ENCODE measurements at regions not wholly inside any gene's neighbourhood (a gene's known extent, or its start where the extent isn't known, plus 50 kb on each side); places are given as distances from the start of the nearest gene placed in this dataset.

- no peak overlapping the region for H3K4me3 ChIP-seq (ENCODE audit: low read depth in 1 of 5, low read length in 5 of 5)
- no peaks in the 10 kb centered on the region for H3K4me1 ChIP-seq (ENCODE audit: control insufficient read depth in 5 of 5, insufficient read depth in 5 of 5, low read length in 5 of 5)
- H3K27ac ChIP-seq (ENCODE audit: low read depth, low read length): no peak overlapping the region
- no peak overlapping the region for H3K9ac ChIP-seq (ENCODE audit: low read length in 5 of 5)
- H3K9me3 ChIP-seq (ENCODE audit: control insufficient read depth in 5 of 5, low read length in 5 of 5): peaks cover 0 to 3% (median 0%) of the 10 kb centered on the region in 5 donors
- H3K27me3 ChIP-seq (ENCODE audit: control insufficient read depth in 5 of 5, insufficient read depth in 4 of 5, low read length in 5 of 5): no peaks in the 10 kb centered on the region
- H3K36me3 ChIP-seq (ENCODE audit: control insufficient read depth in 5 of 5, insufficient read depth in 5 of 5, low read length in 5 of 5): no peaks in the 10 kb centered on the region
These were observed 164.9 kb upstream of the ADGRL2 start for GRCh38 chr1:81635816-81636215.

DNA sequence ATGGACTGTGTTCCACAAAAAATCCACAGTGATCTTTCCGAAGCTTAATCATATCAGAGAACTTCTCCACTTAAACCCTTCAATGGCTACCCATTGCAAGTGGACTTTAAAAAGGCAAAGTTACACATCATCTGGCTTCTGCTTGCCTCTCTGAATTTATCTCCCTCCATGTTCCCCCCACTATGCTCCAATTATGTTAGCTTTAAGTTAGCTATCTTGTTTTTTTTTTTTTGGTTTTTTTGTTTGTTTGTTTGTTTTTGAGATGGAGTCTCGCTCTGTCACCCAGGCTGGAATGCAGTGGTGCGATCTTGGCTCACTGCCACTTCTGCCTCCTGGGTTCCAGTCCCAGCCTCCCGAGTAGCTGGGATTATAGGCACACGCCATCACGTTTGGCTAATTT is 166.4 kb upstream of the ADGRL2 start:
- Histone ChIP-seq H3K9me3 (ENCODE audit: control insufficient read depth in 5 of 5, low read length in 5 of 5) (peaks cover 0 to 3% (median 0%) of the 10 kb centered on the region in 5 donors), H3K4me1 (ENCODE audit: control insufficient read depth in 5 of 5, insufficient read depth in 5 of 5, low read length in 5 of 5) (no peaks in the 10 kb centered on the region), H3K27ac (ENCODE audit: low read depth, low read length) (no peak overlapping the region), H3K4me3 (ENCODE audit: low read depth in 1 of 5, low read length in 5 of 5) (no peak overlapping the region), H3K27me3 (ENCODE audit: control insufficient read depth in 5 of 5, insufficient read depth in 4 of 5, low read length in 5 of 5) (no peaks in the 10 kb centered on the region), H3K36me3 (ENCODE audit: control insufficient read depth in 5 of 5, insufficient read depth in 5 of 5, low read length in 5 of 5) (no peaks in the 10 kb centered on the region), H3K9ac (ENCODE audit: low read length in 5 of 5) (no peak overlapping the region)

GRCh38 chr1:81619156-81619555 is 181.6 kb upstream of the ADGRL2 start:
- no peak overlapping the region for H3K4me3 ChIP-seq (ENCODE audit: low read depth in 1 of 5, low read length in 5 of 5)
- H3K9me3 ChIP-seq (ENCODE audit: control insufficient read depth in 5 of 5, low read length in 5 of 5): no peaks in the 10 kb centered on the region
- no peaks in the 10 kb centered on the region for H3K4me1 ChIP-seq (ENCODE audit: control insufficient read depth in 5 of 5, insufficient read depth in 5 of 5, low read length in 5 of 5)
- no peak overlapping the region for H3K9ac ChIP-seq (ENCODE audit: low read length in 5 of 5)
- no peaks in the 10 kb centered on the region for H3K27me3 ChIP-seq (ENCODE audit: control insufficient read depth in 5 of 5, insufficient read depth in 4 of 5, low read length in 5 of 5)
- no peaks in the 10 kb centered on the region for H3K36me3 ChIP-seq (ENCODE audit: control insufficient read depth in 5 of 5, insufficient read depth in 5 of 5, low read length in 5 of 5)
- H3K27ac ChIP-seq (ENCODE audit: low read depth, low read length): no peak overlapping the region

DNA sequence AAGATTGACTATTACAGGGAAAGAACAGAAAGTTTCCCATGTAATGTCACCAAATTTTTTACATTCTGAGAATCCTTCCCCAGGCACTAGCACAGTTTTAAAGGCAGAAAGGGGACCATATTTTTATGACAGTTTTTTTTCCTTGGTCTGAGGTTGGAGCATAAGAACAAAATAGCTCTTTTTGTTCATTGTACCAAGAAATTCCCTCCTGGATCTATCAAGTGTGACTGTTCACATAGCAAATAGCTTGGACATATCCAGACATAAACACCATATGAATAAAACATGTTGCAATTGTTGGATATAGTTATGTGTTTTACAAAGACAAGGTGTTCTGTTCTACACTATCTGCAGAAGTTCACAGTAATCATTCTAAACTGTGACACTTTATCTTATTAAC is 182.4 kb upstream of the ADGRL2 start:
- Histone ChIP-seq H3K9ac (ENCODE audit: low read length in 5 of 5) (no peak overlapping the region), H3K9me3 (ENCODE audit: control insufficient read depth in 5 of 5, low read length in 5 of 5) (no peaks in the 10 kb centered on the region), H3K27ac (ENCODE audit: low read depth, low read length) (no peak overlapping the region), H3K27me3 (ENCODE audit: control insufficient read depth in 5 of 5, insufficient read depth in 4 of 5, low read length in 5 of 5) (no peaks in the 10 kb centered on the region), H3K4me1 (ENCODE audit: control insufficient read depth in 5 of 5, insufficient read depth in 5 of 5, low read length in 5 of 5) (no peaks in the 10 kb centered on the region), H3K36me3 (ENCODE audit: control insufficient read depth in 5 of 5, insufficient read depth in 5 of 5, low read length in 5 of 5) (no peaks in the 10 kb centered on the region), H3K4me3 (ENCODE audit: low read depth in 1 of 5, low read length in 5 of 5) (no peak overlapping the region)

- Histone ChIP-seq H3K4me1 (ENCODE audit: control insufficient read depth in 5 of 5, insufficient read depth in 5 of 5, low read length in 5 of 5) (no peaks in the 10 kb centered on the region), H3K9ac (ENCODE audit: low read length in 5 of 5) (no peak overlapping the region), H3K36me3 (ENCODE audit: control insufficient read depth in 5 of 5, insufficient read depth in 5 of 5, low read length in 5 of 5) (no peaks in the 10 kb centered on the region), H3K4me3 (ENCODE audit: low read depth in 1 of 5, low read length in 5 of 5) (peak overlapping the region in 1 of 5 donors; percentile 54), H3K27ac (ENCODE audit: low read depth, low read length) (no peak overlapping the region), H3K27me3 (ENCODE audit: control insufficient read depth in 5 of 5, insufficient read depth in 4 of 5, low read length in 5 of 5) (no peaks in the 10 kb centered on the region), H3K9me3 (ENCODE audit: control insufficient read depth in 5 of 5, low read length in 5 of 5) (no peaks in the 10 kb centered on the region)
These were observed 183.3 kb upstream of the ADGRL2 start for GRCh38 chr1:81617308-81617967.

GRCh38 chr1:81613803-81614202 is 186.9 kb upstream of the ADGRL2 start:
- H3K9ac ChIP-seq (ENCODE audit: low read length in 5 of 5): no peak overlapping the region

DNA sequence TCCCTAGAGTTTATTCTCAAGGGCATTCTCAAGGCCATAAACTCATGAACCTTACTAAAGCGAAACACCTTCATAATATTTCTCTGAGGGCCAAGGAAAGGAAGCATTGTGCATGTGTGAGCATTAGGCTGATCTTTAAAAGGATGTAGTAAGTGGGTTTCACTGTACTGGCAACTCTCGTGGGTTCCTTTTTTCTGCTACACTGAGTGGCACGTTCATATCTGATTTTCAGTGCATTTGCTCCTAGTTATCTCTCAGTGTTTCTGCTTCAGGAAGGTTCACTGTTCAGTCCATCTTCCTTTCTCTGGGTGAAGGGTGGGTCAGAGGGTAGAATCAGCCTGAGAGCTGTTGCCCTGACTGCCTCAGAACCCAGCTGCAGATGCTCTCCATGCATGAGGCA is 192.8 kb upstream of the ADGRL2 start:
- H3K27ac ChIP-seq (ENCODE audit: low read depth, low read length): no peak overlapping the region
- no peak overlapping the region for H3K4me3 ChIP-seq (ENCODE audit: low read depth in 1 of 5, low read length in 5 of 5)
- no peak overlapping the region for H3K9ac ChIP-seq (ENCODE audit: low read length in 5 of 5)
- H3K9me3 ChIP-seq (ENCODE audit: control insufficient read depth in 5 of 5, low read length in 5 of 5): no peaks in the 10 kb centered on the region
- no peaks in the 10 kb centered on the region for H3K36me3 ChIP-seq (ENCODE audit: control insufficient read depth in 5 of 5, insufficient read depth in 5 of 5, low read length in 5 of 5)
- H3K4me1 ChIP-seq (ENCODE audit: control insufficient read depth in 5 of 5, insufficient read depth in 5 of 5, low read length in 5 of 5): no peaks in the 10 kb centered on the region
- no peaks in the 10 kb centered on the region for H3K27me3 ChIP-seq (ENCODE audit: control insufficient read depth in 5 of 5, insufficient read depth in 4 of 5, low read length in 5 of 5)

More at GRCh38 chr1:81613803-81614202, 186.9 kb upstream of the ADGRL2 start:
- no peak overlapping the region for H3K27ac ChIP-seq (ENCODE audit: low read depth, low read length)
- no peaks in the 10 kb centered on the region for H3K36me3 ChIP-seq (ENCODE audit: control insufficient read depth in 5 of 5, insufficient read depth in 5 of 5, low read length in 5 of 5)
- no peaks in the 10 kb centered on the region for H3K9me3 ChIP-seq (ENCODE audit: control insufficient read depth in 5 of 5, low read length in 5 of 5)
- no peaks in the 10 kb centered on the region for H3K4me1 ChIP-seq (ENCODE audit: control insufficient read depth in 5 of 5, insufficient read depth in 5 of 5, low read length in 5 of 5)
- no peaks in the 10 kb centered on the region for H3K27me3 ChIP-seq (ENCODE audit: control insufficient read depth in 5 of 5, insufficient read depth in 4 of 5, low read length in 5 of 5)
- no peak overlapping the region for H3K4me3 ChIP-seq (ENCODE audit: low read depth in 1 of 5, low read length in 5 of 5)

DNA sequence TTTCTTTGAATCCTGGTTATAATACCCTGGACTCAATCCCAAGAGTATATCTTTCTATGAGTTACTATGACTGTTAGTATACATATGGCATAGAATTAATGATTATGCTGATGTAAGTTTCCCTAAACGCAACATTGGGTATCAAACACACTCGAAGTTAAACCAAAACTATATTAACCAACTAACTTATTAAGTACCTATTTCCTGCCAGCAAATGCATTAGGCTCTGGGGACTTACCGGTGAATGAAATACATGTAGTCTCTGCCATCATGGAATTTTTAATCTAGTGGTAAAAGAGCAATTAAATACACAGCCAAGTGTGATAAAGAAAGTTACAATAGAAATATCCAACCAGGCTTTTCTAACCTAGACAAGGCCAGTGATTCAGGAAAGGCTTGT is 193.6 kb upstream of the ADGRL2 start:
- H3K4me3 ChIP-seq (ENCODE audit: low read depth in 1 of 5, low read length in 5 of 5): no peak overlapping the region
- H3K4me1 ChIP-seq (ENCODE audit: control insufficient read depth in 5 of 5, insufficient read depth in 5 of 5, low read length in 5 of 5): no peaks in the 10 kb centered on the region
- no peaks in the 10 kb centered on the region for H3K27me3 ChIP-seq (ENCODE audit: control insufficient read depth in 5 of 5, insufficient read depth in 4 of 5, low read length in 5 of 5)
- no peaks in the 10 kb centered on the region for H3K36me3 ChIP-seq (ENCODE audit: control insufficient read depth in 5 of 5, insufficient read depth in 5 of 5, low read length in 5 of 5)
- H3K27ac ChIP-seq (ENCODE audit: low read depth, low read length): no peak overlapping the region
- no peak overlapping the region for H3K9ac ChIP-seq (ENCODE audit: low read length in 5 of 5)
- H3K9me3 ChIP-seq (ENCODE audit: control insufficient read depth in 5 of 5, low read length in 5 of 5): no peaks in the 10 kb centered on the region

DNA sequence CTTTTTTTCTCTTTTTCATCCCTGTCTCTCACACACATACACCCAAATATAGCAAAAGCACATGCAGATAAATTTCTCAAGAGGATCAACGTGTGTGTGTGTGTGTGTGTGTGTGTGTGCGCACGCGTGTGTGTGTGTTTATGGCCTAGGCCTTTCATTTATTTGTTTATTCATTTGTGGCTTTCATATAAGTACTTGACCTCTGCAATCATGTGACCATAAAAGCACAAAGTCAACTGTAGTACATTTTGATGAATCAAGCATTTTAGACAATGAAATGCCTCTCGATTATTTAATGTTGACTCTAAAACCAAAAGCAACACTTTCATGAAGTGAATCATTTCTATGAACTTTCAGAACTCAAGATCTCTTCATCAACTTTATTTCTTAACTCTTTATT is 194.1 kb upstream of the ADGRL2 start:
- Histone ChIP-seq H3K4me1 (ENCODE audit: control insufficient read depth in 5 of 5, insufficient read depth in 5 of 5, low read length in 5 of 5) (no peaks in the 10 kb centered on the region), H3K27me3 (ENCODE audit: control insufficient read depth in 5 of 5, insufficient read depth in 4 of 5, low read length in 5 of 5) (no peaks in the 10 kb centered on the region), H3K36me3 (ENCODE audit: control insufficient read depth in 5 of 5, insufficient read depth in 5 of 5, low read length in 5 of 5) (no peaks in the 10 kb centered on the region)

DNA sequence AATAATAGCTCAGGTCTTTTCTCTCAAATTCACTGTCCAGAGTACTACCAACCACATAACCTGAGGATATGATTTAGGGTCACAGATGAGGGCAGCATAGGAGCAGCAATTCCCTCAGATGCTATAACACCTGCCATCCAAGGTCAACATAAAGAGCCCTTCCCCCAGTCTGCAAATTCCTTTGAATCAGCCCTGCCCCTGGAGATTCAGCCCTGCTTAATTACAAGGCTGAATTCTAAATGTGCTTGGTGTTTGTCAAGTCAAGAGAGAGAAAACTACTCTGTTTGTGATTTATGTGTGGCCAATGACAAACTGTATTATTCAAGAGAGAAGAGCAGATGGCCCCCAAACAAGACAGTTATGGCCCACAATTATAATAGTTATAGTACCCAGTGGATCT is 195.7 kb upstream of the ADGRL2 start:
- Histone ChIP-seq H3K9ac (ENCODE audit: low read length in 5 of 5) (no peak overlapping the region), H3K9me3 (ENCODE audit: control insufficient read depth in 5 of 5, low read length in 5 of 5) (no peaks in the 10 kb centered on the region), H3K36me3 (ENCODE audit: control insufficient read depth in 5 of 5, insufficient read depth in 5 of 5, low read length in 5 of 5) (no peaks in the 10 kb centered on the region), H3K4me1 (ENCODE audit: control insufficient read depth in 5 of 5, insufficient read depth in 5 of 5, low read length in 5 of 5) (no peaks in the 10 kb centered on the region), H3K27ac (ENCODE audit: low read depth, low read length) (no peak overlapping the region), H3K27me3 (ENCODE audit: control insufficient read depth in 5 of 5, insufficient read depth in 4 of 5, low read length in 5 of 5) (no peaks in the 10 kb centered on the region), H3K4me3 (ENCODE audit: low read depth in 1 of 5, low read length in 5 of 5) (no peak overlapping the region)

More for the DNA sequence above, 194.1 kb upstream of the ADGRL2 start:
- Histone ChIP-seq H3K27ac (ENCODE audit: low read depth, low read length) (no peak overlapping the region), H3K9me3 (ENCODE audit: control insufficient read depth in 5 of 5, low read length in 5 of 5) (no peaks in the 10 kb centered on the region), H3K4me3 (ENCODE audit: low read depth in 1 of 5, low read length in 5 of 5) (no peak overlapping the region), H3K9ac (ENCODE audit: low read length in 5 of 5) (no peak overlapping the region)
